Naive thymus-derived CD4-positive, alpha-beta T cell (primary cell): ENCODE measurements at regions not wholly inside any gene's neighbourhood (a gene's known extent, or its start where the extent isn't known, plus 50 kb on each side); places are given as distances from the start of the nearest gene placed in this dataset.

Experiments
- ATAC-seq: fragments of 150-1000 bp; cut with Tn5 transposase; 2 replicates; pipeline ENCODE4 v1.10.0; 2021; ENCODE audit warnings: mild to moderate bottlenecking, moderate library complexity
- CTCF ChIA-PET: fragments of 350-600 bp; sonication (Branson Sonifier 250); formaldehyde crosslinking; loops from one replicate; lab custom pipeline; 2021; ENCODE audit warnings: antibody characterized with exemption; lab: Charles Lee
- POLR2A ChIA-PET: fragments of 350-600 bp; sonication (Branson Sonifier 250); formaldehyde crosslinking; loops from one replicate; lab custom pipeline; 2021; ENCODE audit warnings: antibody characterized with exemption, inconsistent platforms; lab: Charles Lee
- DNase-seq, 9 donors: peaks; one replicate each; pipeline versions ENCODE4 v3.0.0 to v3.0.0-alpha.2; 2020 to 2022; ENCODE audit warnings: mixed read lengths in 1 of 9
- H3K27ac ChIP-seq: one replicate; pipeline ENCODE4 v1.7.0; 2013; ENCODE audit warnings: mild to moderate bottlenecking, low read depth, low read length, moderate library complexity
- H3K27me3 ChIP-seq, 2 donors: one replicate each; pipeline ENCODE4 v1.7.0; 2013; ENCODE audit warnings: low read length in 2 of 2, mild to moderate bottlenecking in 2 of 2, moderate library complexity in 2 of 2; ENCODE audit not compliant: control insufficient read depth in 2 of 2, insufficient read depth in 2 of 2
- H3K36me3 ChIP-seq, 3 experiments: 1 replicate in 2 of 3; 2 replicates in 1 of 3; pipeline ENCODE4 v1.7.0; 2013; ENCODE audit warnings: low read length in 3 of 3, mild to moderate bottlenecking in 3 of 3, moderate library complexity in 1 of 3; ENCODE audit not compliant: insufficient read depth in 3 of 3, control insufficient read depth in 2 of 3
- H3K4me1 ChIP-seq, 2 donors: one replicate each; pipeline ENCODE4 v1.7.0; 2013; ENCODE audit warnings: low read length in 2 of 2, mild to moderate bottlenecking in 2 of 2, moderate library complexity in 1 of 2; ENCODE audit not compliant: control insufficient read depth in 2 of 2, insufficient read depth in 2 of 2
- H3K4me3 ChIP-seq: 2 replicates; pipeline ENCODE4 v1.7.0; 2013; ENCODE audit warnings: mild to moderate bottlenecking, low read length
- H3K9me3 ChIP-seq, 3 experiments: 1 replicate in 2 of 3; 2 replicates in 1 of 3; pipeline ENCODE4 v1.7.0; 2013; ENCODE audit warnings: low read length in 3 of 3; ENCODE audit not compliant: control insufficient read depth in 2 of 3
- H3K27ac Mint-ChIP-seq, 9 donors: one replicate each; pipeline ENCODE4 v1.8.0; 2020 to 2022; ENCODE audit warnings: mixed read lengths in 9 of 9, mild to moderate bottlenecking in 8 of 9, moderate library complexity in 5 of 9, inconsistent platforms in 2 of 9
- H3K27me3 Mint-ChIP-seq, 5 donors: one replicate each; pipeline ENCODE4 v1.8.0; 2021 to 2022; ENCODE audit warnings: mixed read lengths in 5 of 5, mild to moderate bottlenecking in 1 of 5
- H3K36me3 Mint-ChIP-seq, 5 donors: one replicate each; pipeline ENCODE4 v1.8.0; 2020 to 2022; ENCODE audit warnings: mixed read lengths in 5 of 5, mild to moderate bottlenecking in 3 of 5, inconsistent platforms in 1 of 5
- H3K4me1 Mint-ChIP-seq, 7 donors: one replicate each; pipeline ENCODE4 v1.8.0; 2020 to 2022; ENCODE audit warnings: mixed read lengths in 7 of 7, mild to moderate bottlenecking in 3 of 7, inconsistent platforms in 1 of 7
- H3K4me3 Mint-ChIP-seq, 10 donors: one replicate each; pipeline ENCODE4 v1.8.0; 2020 to 2022; ENCODE audit warnings: mild to moderate bottlenecking in 10 of 10, mixed read lengths in 10 of 10, moderate library complexity in 6 of 10, inconsistent platforms in 2 of 10
- H3K9me3 Mint-ChIP-seq, 11 donors: one replicate each; pipeline ENCODE4 v1.8.0; 2020 to 2022; ENCODE audit warnings: mixed read lengths in 11 of 11, mild to moderate bottlenecking in 4 of 11, inconsistent platforms in 1 of 11, moderate library complexity in 1 of 11
- intact Hi-C, 2 donors: fragments of 100-400 bp; cut with micrococcal nuclease; formaldehyde crosslinking; loops; one replicate each; pipeline ENCODE4 v1.15.1; 2023

DNA sequence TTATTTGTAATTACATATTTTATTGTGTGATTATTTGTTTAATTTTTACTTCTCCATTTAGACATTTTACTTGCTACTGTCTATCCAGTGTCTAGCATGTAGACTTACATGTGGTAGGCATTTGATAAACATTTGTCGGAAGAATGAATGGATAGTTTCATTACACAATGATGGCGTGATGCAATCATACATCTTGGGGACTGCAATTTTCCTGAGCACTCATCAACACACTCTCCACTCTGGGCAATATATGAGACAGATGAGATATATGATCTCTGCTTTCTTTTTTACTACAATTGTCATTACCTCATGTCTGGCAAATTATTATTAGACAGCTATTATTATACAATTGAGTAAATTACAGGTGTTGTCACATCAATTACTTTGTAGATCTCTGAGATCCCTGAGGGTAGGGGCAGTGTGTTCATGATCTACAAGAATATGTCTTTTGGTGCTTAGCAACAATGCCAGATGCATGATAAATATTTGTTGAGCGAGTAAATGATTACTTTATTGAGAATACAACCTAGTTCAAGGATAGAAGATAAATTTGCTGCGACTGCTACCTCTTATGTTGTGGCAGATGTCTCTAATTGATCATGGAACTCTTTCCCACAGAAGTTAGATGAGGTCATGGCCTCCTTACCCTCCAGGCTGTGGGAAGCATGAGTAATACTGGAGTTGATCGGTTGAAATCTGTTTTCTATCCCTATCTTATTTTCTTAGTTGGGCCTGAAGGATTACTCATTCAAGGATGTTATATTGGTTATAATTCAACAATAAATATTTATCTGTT lies 416.0 kb downstream of the LRIG3 start:
- CTCF ChIA-PET, result no interaction called here
- no peak overlapping the region for H3K27ac Mint-ChIP-seq
- POLR2A ChIA-PET, result no interaction called here
- intact Hi-C loops, result no loop called here
- Histone ChIP-seq H3K4me3 (no peak overlapping the region), H3K9me3 (no peaks in the 10 kb centered on the region), H3K36me3 (no peaks in the 10 kb centered on the region), H3K27me3 (no peaks in the 10 kb centered on the region), H3K4me1 (no peaks in the 10 kb centered on the region), H3K27ac (no peak overlapping the region)
- ATAC-seq (no peak), DNase-seq (no peak)
- peaks cover 0 to 3% (median 0%) of the 10 kb centered on the region in 5 donors for H3K27me3 Mint-ChIP-seq
- H3K36me3 Mint-ChIP-seq, result no peaks in the 10 kb centered on the region
- H3K9me3 Mint-ChIP-seq, result peaks cover 0 to 9% (median 0%) of the 10 kb centered on the region in 11 donors
- H3K4me1 Mint-ChIP-seq, result no peaks in the 10 kb centered on the region
- H3K4me3 Mint-ChIP-seq, result no peak overlapping the region

DNA sequence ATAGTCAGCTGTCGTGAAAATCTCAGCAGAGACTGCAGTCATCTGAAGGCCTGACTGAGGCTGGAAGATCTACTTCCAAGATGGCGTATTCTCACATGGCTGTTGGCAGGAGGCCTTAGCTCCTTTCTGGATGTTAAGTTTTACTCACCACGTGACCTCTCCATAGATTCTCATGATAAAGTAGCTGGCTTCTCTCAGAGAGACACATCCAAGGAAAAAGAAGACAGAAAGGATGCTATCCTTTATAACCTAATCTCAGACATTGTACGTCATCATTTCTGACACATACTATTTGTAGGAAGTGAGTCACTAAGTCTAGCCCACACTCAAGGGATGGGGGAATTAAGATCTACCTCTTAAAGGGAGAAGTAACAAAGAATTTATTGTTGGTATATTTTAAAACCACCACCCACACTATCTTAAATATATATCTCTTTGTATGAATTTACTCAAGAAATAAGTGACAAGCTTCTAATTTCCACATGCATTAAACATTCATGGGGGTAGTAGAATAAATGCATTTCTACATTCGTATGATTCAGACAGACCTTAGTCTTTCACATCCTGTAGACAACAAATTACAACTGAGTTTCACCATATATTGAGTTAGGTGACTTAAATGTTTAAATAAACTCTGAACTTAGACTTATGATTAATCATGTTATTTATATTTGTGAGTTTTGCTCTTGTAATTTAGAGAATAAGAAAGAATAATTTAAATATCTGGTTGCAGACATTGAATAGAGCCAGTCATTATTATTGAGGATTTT lies 411.0 kb downstream of the LRIG3 start:
- DNase-seq (no peak), ATAC-seq (no peak)
- intact Hi-C loops, result no loop called here
- Histone ChIP-seq H3K9me3 (no peaks in the 10 kb centered on the region), H3K27me3 (no peaks in the 10 kb centered on the region), H3K36me3 (no peaks in the 10 kb centered on the region), H3K27ac (no peak overlapping the region), H3K4me3 (no peak overlapping the region), H3K4me1 (no peaks in the 10 kb centered on the region)
- Mint-ChIP-seq H3K36me3 (no peaks in the 10 kb centered on the region), H3K4me1 (no peaks in the 10 kb centered on the region), H3K9me3 (peaks cover 0 to 14% (median 5%) of the 10 kb centered on the region in 11 donors), H3K4me3 (no peak overlapping the region), H3K27me3 (peaks cover 0 to 3% (median 0%) of the 10 kb centered on the region in 5 donors), H3K27ac (no peak overlapping the region)
- ChIA-PET POLR2A (no interaction called here), CTCF (no interaction called here)

DNA sequence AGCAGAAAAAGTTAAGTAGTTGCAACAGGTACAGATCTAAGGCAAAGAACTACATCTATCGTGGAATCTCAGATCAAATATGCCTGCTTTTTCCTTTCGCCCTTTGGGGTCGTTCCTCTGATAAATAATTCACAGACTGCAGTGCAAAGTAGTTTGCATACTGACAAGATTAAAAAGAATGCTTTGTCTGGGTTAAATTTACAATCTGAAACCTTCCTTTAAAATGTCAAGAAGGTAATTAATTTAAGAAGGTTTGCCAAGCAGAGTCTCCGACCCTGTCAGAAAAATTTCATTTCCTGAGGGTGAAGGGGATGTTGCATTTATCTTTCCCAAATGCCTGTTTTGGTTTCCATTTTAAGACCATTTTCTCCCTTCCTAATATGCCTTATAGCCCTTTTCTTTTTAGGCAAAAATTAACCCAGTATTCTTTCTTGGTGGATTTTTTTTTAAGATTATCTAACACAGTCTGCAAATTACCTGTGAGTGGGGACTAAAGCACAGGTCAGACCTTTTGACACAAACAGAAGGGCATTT lies 406.9 kb downstream of the LRIG3 start:
- Histone ChIP-seq H3K4me3 (no peak overlapping the region), H3K4me1 (no peaks in the 10 kb centered on the region), H3K36me3 (no peaks in the 10 kb centered on the region), H3K27ac (no peak overlapping the region), H3K27me3 (no peaks in the 10 kb centered on the region), H3K9me3 (peaks cover 0 to 13% (median 0%) of the 10 kb centered on the region in 3 experiments)
- ATAC-seq (no peak), DNase-seq (no peak)
- POLR2A ChIA-PET, result no interaction called here
- H3K4me1 Mint-ChIP-seq, result no peaks in the 10 kb centered on the region
- peaks cover 0 to 8% (median 0%) of the 10 kb centered on the region in 5 donors for H3K36me3 Mint-ChIP-seq
- CTCF ChIA-PET, result no interaction called here
- intact Hi-C loops, result no loop called here
- peaks cover 0 to 3% (median 0%) of the 10 kb centered on the region in 5 donors for H3K27me3 Mint-ChIP-seq
- peaks cover 4 to 35% (median 19%) of the 10 kb centered on the region in 11 donors for H3K9me3 Mint-ChIP-seq
- H3K27ac Mint-ChIP-seq, result no peak overlapping the region
- H3K4me3 Mint-ChIP-seq, result no peak overlapping the region

DNA sequence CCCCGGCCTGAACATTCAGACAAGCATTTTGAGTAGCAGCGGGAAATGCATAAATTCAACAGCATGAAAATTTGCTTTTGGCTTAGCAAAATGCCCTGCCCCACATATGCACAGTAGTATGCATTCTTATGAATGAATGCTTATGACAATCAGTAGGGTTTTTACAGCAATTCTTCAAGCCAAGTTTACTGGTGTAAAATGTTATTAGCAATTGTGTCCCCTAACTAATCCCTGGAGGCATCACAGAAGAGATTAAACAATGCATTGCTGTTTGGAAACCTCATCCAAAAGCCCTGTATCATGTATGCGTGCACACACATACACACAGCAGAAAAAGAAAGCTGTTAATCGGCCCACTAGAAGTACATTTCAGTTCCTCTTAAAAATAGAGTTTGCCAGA lies 406.5 kb downstream of the LRIG3 start:
- Mint-ChIP-seq H3K36me3 (peaks cover 0 to 12% (median 0%) of the 10 kb centered on the region in 5 donors), H3K9me3 (peaks cover 8 to 40% (median 23%) of the 10 kb centered on the region in 11 donors), H3K4me1 (no peaks in the 10 kb centered on the region), H3K4me3 (no peak overlapping the region), H3K27me3 (peaks cover 0 to 3% (median 0%) of the 10 kb centered on the region in 5 donors), H3K27ac (no peak overlapping the region)
- no peak overlapping the region for H3K4me3 ChIP-seq
- ChIA-PET CTCF (no interaction called here), POLR2A (no interaction called here)
- H3K27me3 ChIP-seq, result no peaks in the 10 kb centered on the region
- intact Hi-C loops, result no loop called here
- no peak overlapping the region for H3K27ac ChIP-seq
- ATAC-seq, result no peak
- DNase-seq, result no peak
- H3K4me1 ChIP-seq, result no peaks in the 10 kb centered on the region
- H3K36me3 ChIP-seq, result no peaks in the 10 kb centered on the region
- peaks cover 0 to 17% (median 0%) of the 10 kb centered on the region in 3 experiments for H3K9me3 ChIP-seq

DNA sequence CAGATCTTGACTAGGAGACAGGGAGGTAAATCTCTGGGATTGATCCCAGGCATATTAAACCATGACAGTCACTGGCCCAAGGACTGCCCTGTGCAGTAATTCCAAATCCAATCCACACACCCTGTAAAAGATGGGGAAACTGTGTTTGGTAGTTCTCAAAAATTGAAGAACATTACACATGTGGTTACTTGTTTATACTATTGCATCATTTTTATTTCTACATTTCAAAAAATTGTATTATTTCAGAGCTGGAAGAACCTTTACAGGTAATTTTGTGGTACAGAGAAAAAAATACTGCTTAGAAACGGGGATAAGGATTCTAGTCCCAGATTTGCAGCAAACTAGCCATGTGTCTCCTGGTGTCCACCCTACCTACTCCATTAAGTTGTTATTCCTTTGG lies 400.5 kb downstream of the LRIG3 start:
- H3K4me1 Mint-ChIP-seq, result no peaks in the 10 kb centered on the region
- Histone ChIP-seq H3K9me3 (peaks cover 0 to 17% (median 0%) of the 10 kb centered on the region in 3 experiments), H3K36me3 (no peaks in the 10 kb centered on the region), H3K4me1 (no peaks in the 10 kb centered on the region), H3K27me3 (no peaks in the 10 kb centered on the region), H3K27ac (no peak overlapping the region), H3K4me3 (no peak overlapping the region)
- POLR2A ChIA-PET, result no interaction called here
- peaks cover 0 to 13% (median 0%) of the 10 kb centered on the region in 5 donors for H3K36me3 Mint-ChIP-seq
- DNase-seq, result no peak
- ATAC-seq, result no peak
- H3K27ac Mint-ChIP-seq, result no peak overlapping the region
- intact Hi-C loops, result no loop called here
- no peak overlapping the region for H3K4me3 Mint-ChIP-seq
- peaks cover 8 to 42% (median 25%) of the 10 kb centered on the region in 11 donors for H3K9me3 Mint-ChIP-seq
- CTCF ChIA-PET, result no interaction called here
- H3K27me3 Mint-ChIP-seq, result no peaks in the 10 kb centered on the region

DNA sequence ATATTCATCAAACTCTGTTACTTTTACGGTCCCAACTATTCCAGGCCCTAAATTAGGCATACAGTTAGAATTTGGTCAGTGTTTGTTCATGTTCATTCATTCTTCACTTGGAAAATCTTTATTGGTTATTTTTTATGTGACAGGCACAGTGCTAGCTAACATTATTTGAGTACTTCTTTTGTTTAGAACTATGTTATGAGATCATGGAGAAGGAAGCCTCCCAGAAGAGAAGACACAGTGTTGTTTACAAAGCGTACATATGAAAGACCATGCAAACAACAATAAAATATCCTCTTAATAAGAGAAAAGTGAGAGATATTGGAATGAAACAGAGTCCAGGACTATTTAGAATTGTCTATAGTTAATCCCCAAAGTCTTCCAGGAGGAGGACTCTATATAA lies 399.2 kb downstream of the LRIG3 start:
- CTCF ChIA-PET, result no interaction called here
- Histone ChIP-seq H3K9me3 (peaks cover 0 to 17% (median 0%) of the 10 kb centered on the region in 3 experiments), H3K27me3 (no peaks in the 10 kb centered on the region), H3K27ac (no peak overlapping the region), H3K36me3 (no peaks in the 10 kb centered on the region), H3K4me3 (no peak overlapping the region), H3K4me1 (no peaks in the 10 kb centered on the region)
- POLR2A ChIA-PET, result no interaction called here
- DNase-seq, result no peak
- peaks cover 0 to 13% (median 0%) of the 10 kb centered on the region in 5 donors for H3K36me3 Mint-ChIP-seq
- no peak for ATAC-seq
- no peaks in the 10 kb centered on the region for H3K4me1 Mint-ChIP-seq
- H3K27ac Mint-ChIP-seq, result no peak overlapping the region
- peaks cover 8 to 42% (median 25%) of the 10 kb centered on the region in 11 donors for H3K9me3 Mint-ChIP-seq
- intact Hi-C loops, result no loop called here
- H3K27me3 Mint-ChIP-seq, result peaks cover 0 to 4% (median 0%) of the 10 kb centered on the region in 5 donors
- no peak overlapping the region for H3K4me3 Mint-ChIP-seq
